HepG2 (cell line): ENCODE measurements at regions not wholly inside any gene's neighbourhood (a gene's known extent, or its start where the extent isn't known, plus 50 kb on each side); places are given as distances from the start of the nearest gene placed in this dataset.

Experiments used
- ATAC-seq: fragments of 200-7000 bp; cut with Tn5 transposase; 3 replicates; pipeline ENCODE4 v1.9.1; 2020; ENCODE audit warnings: mild to moderate bottlenecking, moderate library complexity
- BruUV-seq: library from RNA; stranded (reverse); fragments of 400-500 nt; replicated peaks from 2 replicates; lab custom pipeline; 2021; lab: Mats Ljungman, UMichigan
- CTCF ChIA-PET: fragments of 300-600 bp; formaldehyde crosslinking; extraction: SDS; loops from one replicate; lab custom pipeline; 2021; ENCODE audit warnings: low total read pairs, inconsistent platforms, low intra/inter-chr PET ratio; lab: Yijun Ruan, JAX
- POLR2A ChIA-PET: fragments of 350-600 bp; sonication (Branson Sonifier 250); formaldehyde crosslinking; loops from one replicate; lab custom pipeline; 2020; ENCODE audit warnings: antibody characterized with exemption, inconsistent platforms; lab: Yijun Ruan, JAX
- DNase-seq: peaks from one replicate; pipeline ENCODE4 v3.0.0-alpha.2; 2015; ENCODE audit warnings: low spot score
- FAIRE-seq: peaks from 3 replicates; lab custom pipeline; 2011; peaks lifted over from hg19 to GRCh38; lab: Jason Lieb, UNC
- H2AFZ ChIP-seq: one replicate; pipeline ENCODE4 v1.6.1; 2011; ENCODE audit warnings: low read length, inconsistent platforms
- H3K27ac ChIP-seq: fragments of 300-600 bp; 3 replicates; pipeline ENCODE4 v1.8.0; 2011; ENCODE audit warnings: mixed run types, mild to moderate bottlenecking, mixed read lengths, low read length, inconsistent platforms; ENCODE audit not compliant: insufficient read depth; ENCODE audit errors: extremely low read length
- H3K27me3 ChIP-seq, 2 experiments: fragments of 200-600 bp in 1 of 2; 2 replicates in 1 of 2; 3 replicates in 1 of 2; pipeline versions ENCODE4 v1.6.0 to v1.8.0; 2011; ENCODE audit warnings: low read length in 2 of 2, mild to moderate bottlenecking in 2 of 2, moderate library complexity in 2 of 2, inconsistent platforms in 1 of 2; ENCODE audit not compliant: insufficient read depth in 2 of 2, control insufficient read depth in 1 of 2
- H3K36me3 ChIP-seq, 2 experiments: fragments of 200-600 bp in 1 of 2; replicated peaks in 1 of 2; 2 replicates in 1 of 2; 3 replicates in 1 of 2; pipeline versions ENCODE4 v1.5.1 to v1.8.0; 2011; ENCODE audit warnings: low read length in 2 of 2, inconsistent platforms in 1 of 2; ENCODE audit not compliant: insufficient read depth in 2 of 2, control insufficient read depth in 1 of 2
- H3K4me1 ChIP-seq: 2 replicates; pipeline ENCODE4 v1.5.1; 2012; ENCODE audit warnings: low read length, inconsistent platforms; ENCODE audit not compliant: insufficient read depth
- H3K4me2 ChIP-seq: 2 replicates; pipeline ENCODE4 v1.6.0; 2011; ENCODE audit warnings: low read depth, low read length, inconsistent platforms
- H3K4me3 ChIP-seq, 3 experiments: fragments of 200-600 bp in 1 of 3; sonication (generic), shearing (Covaris generic) in 1 of 3; replicated peaks in 1 of 3; 2 replicates each; pipeline ENCODE4 v1.5.1; 2011 to 2016; ENCODE audit warnings: low read length in 3 of 3, inconsistent platforms in 2 of 3, low read depth in 2 of 3, mild to moderate bottlenecking in 2 of 3, control low read depth in 1 of 3, mixed read lengths in 1 of 3; ENCODE audit not compliant: insufficient read depth in 1 of 3
- H3K79me2 ChIP-seq: one replicate; pipeline ENCODE4 v1.6.1; 2011; ENCODE audit warnings: low read length, inconsistent platforms; ENCODE audit not compliant: insufficient read depth
- H3K9ac ChIP-seq: 2 replicates; pipeline ENCODE4 v1.6.0; 2011; ENCODE audit warnings: mild to moderate bottlenecking, low read depth, low read length, inconsistent platforms; ENCODE audit not compliant: insufficient read depth
- H3K9me3 ChIP-seq: 2 replicates; pipeline ENCODE4 v1.5.1; 2012; ENCODE audit warnings: mild to moderate bottlenecking, low read length
- H4K20me1 ChIP-seq: 2 replicates; pipeline ENCODE4 v1.6.0; 2011; ENCODE audit warnings: inconsistent platforms, mild to moderate bottlenecking, low read length, moderate library complexity; ENCODE audit not compliant: insufficient read depth
- CEBPZ ChIP-seq: IDR thresholded peaks from 2 replicates; pipeline ENCODE4 v1.6.1; 2012; ENCODE audit warnings: low read length, improper control_type of control experiment
- ELF1 ChIP-seq: sonication (generic); formaldehyde crosslinking; IDR thresholded peaks from 2 replicates; pipeline ENCODE4 v1.4.0; 2020; ENCODE audit warnings: missing genetic modification reagents
- GATAD1 ChIP-seq: IDR thresholded peaks from 2 replicates; pipeline ENCODE4 v1.6.1; 2016; ENCODE audit warnings: missing genetic modification reagents, missing compliant biosample characterization
- GTF2F1 ChIP-seq: fragments of 150-350 bp; IDR thresholded peaks from 2 replicates; pipeline ENCODE4 v1.6.1; 2014; ENCODE audit warnings: low read length
- HMGXB3 ChIP-seq: sonication (generic); formaldehyde crosslinking; IDR thresholded peaks from 2 replicates; pipeline ENCODE4 v1.4.0; 2020; ENCODE audit warnings: missing genetic modification reagents, borderline replicate concordance
- POGK ChIP-seq: sonication (generic); formaldehyde crosslinking; conservative IDR thresholded peaks from 2 replicates; pipeline ENCODE4 v1.8.0; 2022; ENCODE audit warnings: mild to moderate bottlenecking, moderate library complexity, missing genetic modification reagents
- SRY ChIP-seq: sonication (generic); formaldehyde crosslinking; IDR thresholded peaks from 2 replicates; pipeline ENCODE4 v1.8.0; 2022; ENCODE audit warnings: mild to moderate bottlenecking, missing genetic modification reagents
- THAP11 ChIP-seq: IDR thresholded peaks from 2 replicates; pipeline ENCODE4 v1.6.1; 2016; ENCODE audit warnings: missing biosample characterization, missing genetic modification reagents
- ZBTB33 ChIP-seq: sonication (generic); formaldehyde crosslinking; IDR thresholded peaks from 2 replicates; pipeline ENCODE4 v1.4.0; 2020; ENCODE audit warnings: missing genetic modification reagents
- ZKSCAN8 ChIP-seq: IDR thresholded peaks from 2 replicates; pipeline ENCODE4 v1.6.1; 2016; ENCODE audit warnings: borderline replicate concordance, missing genetic modification reagents, missing compliant biosample characterization
- ZNF256 ChIP-seq: sonication (generic); formaldehyde crosslinking; conservative IDR thresholded peaks from 2 replicates; pipeline ENCODE4 v1.4.0; 2020; ENCODE audit warnings: missing genetic modification reagents
- ZNF781 ChIP-seq: sonication (generic); formaldehyde crosslinking; IDR thresholded peaks from 2 replicates; pipeline ENCODE4 v1.5.1; 2020; ENCODE audit warnings: borderline replicate concordance, mild to moderate bottlenecking, missing genetic modification reagents; ENCODE audit errors: not compliant biosample characterization
- ZSCAN25 ChIP-seq: sonication (generic); formaldehyde crosslinking; IDR thresholded peaks from 2 replicates; pipeline ENCODE4 v1.8.0; 2022; ENCODE audit warnings: mild to moderate bottlenecking, missing genetic modification reagents
- WGBS: methylation state at CpG from one replicate; pipeline ENCODE4 v1.1.6; 2017; ENCODE audit warnings: low lambda C conversion rate; 5-methylcytosine and 5-hydroxymethylcytosine counted together
- in situ Hi-C: cut with HindIII; loops from 2 replicates; pipeline ENCODE4 v1.10.0; 2017; ENCODE audit warnings: low pct_unique_long_range_greater_than_20kb; ENCODE audit not compliant: extremely low pct_ligation_motif_present
- intact Hi-C: fragments of 100-400 bp; cut with micrococcal nuclease; formaldehyde crosslinking; loops from one replicate; pipeline ENCODE4 v1.10.0; 2022; ENCODE audit not compliant: unreplicated experiment

- in situ Hi-C loops, result no loop called here
- Histone ChIP-seq H3K4me3 (no peak overlapping the region), H3K27ac (no peak overlapping the region), H3K4me2 (no peak overlapping the region), H3K27me3 (no peaks in the 10 kb centered on the region), H4K20me1 (no peaks in the 10 kb centered on the region), H3K4me1 (no peaks in the 10 kb centered on the region), H3K9ac (no peak overlapping the region), H3K9me3 (peaks cover 35% of the 10 kb centered on the region), H3K79me2 (no peaks in the 10 kb centered on the region), H3K36me3 (no peaks in the 10 kb centered on the region), H2AFZ (no peak overlapping the region)
- DNase-seq, result no peak
- no TSS peak for BruUV-seq
- WGBS, result 0% methylated on average over 1 of the region's 4 CpGs
- no peak for FAIRE-seq
- intact Hi-C loops, result no loop called here
- POLR2A ChIA-PET, result no interaction called here
- ATAC-seq, result no peak
- CTCF ChIA-PET, result no interaction called here
- no peak for TF ChIP-seq GATAD1 (CRISPR knock-in tag)
- TF ChIP-seq ZSCAN25, result no peak
- no peak for TF ChIP-seq ZNF256 (CRISPR knock-in tag)
- no peak for TF ChIP-seq POGK
- no peak for TF ChIP-seq HMGXB3
- no peak for TF ChIP-seq ELF1 (CRISPR knock-in tag)
- TF ChIP-seq THAP11 (CRISPR knock-in tag), result no peak
- TF ChIP-seq SRY, result no peak
- TF ChIP-seq ZBTB33 (CRISPR knock-in tag), result no peak
- no peak for TF ChIP-seq ZNF781 (CRISPR knock-in tag)
- TF ChIP-seq GTF2F1, result no peak
- no peak for TF ChIP-seq ZKSCAN8
- no peak for TF ChIP-seq CEBPZ
Measured at GRCh38 chr3:102830415-102830814, 395.6 kb downstream of the ZPLD1 start.
